Ishikawa (cell line): ENCODE measurements at regions not wholly inside any gene's neighbourhood (a gene's known extent, or its start where the extent isn't known, plus 50 kb on each side); places are given as distances from the start of the nearest gene placed in this dataset.

ENCODE experiments used
- CEBPB ChIP-seq: IDR thresholded peaks from 2 replicates; pipeline ENCODE4 v1.6.1; 2012
- CREB1 ChIP-seq: IDR thresholded peaks from 2 replicates; pipeline ENCODE4 v1.6.1; 2012; ENCODE audit warnings: low read depth
- EGR1 ChIP-seq: IDR thresholded peaks from 2 replicates; pipeline ENCODE4 v1.6.1; 2012
- EP300 ChIP-seq: IDR thresholded peaks from 2 replicates; pipeline ENCODE4 v1.6.1; 2012; ENCODE audit warnings: borderline replicate concordance
- FOXM1 ChIP-seq: IDR thresholded peaks from 2 replicates; pipeline ENCODE4 v1.6.1; 2012; ENCODE audit warnings: low read depth, borderline replicate concordance
- NFIC ChIP-seq: IDR thresholded peaks from 2 replicates; pipeline ENCODE4 v1.6.1; 2012
- RAD21 ChIP-seq: IDR thresholded peaks from 2 replicates; pipeline ENCODE4 v1.6.1; 2012; ENCODE audit warnings: low read depth
- TAF1 ChIP-seq: IDR thresholded peaks from 2 replicates; pipeline ENCODE4 v1.6.1; 2012; ENCODE audit warnings: low read depth, mild to moderate bottlenecking
- TCF12 ChIP-seq: IDR thresholded peaks from 2 replicates; pipeline ENCODE4 v1.6.1; 2012; ENCODE audit warnings: low read depth
- TEAD4 ChIP-seq: IDR thresholded peaks from 2 replicates; pipeline ENCODE4 v1.6.1; 2012
- YY1 ChIP-seq: IDR thresholded peaks from 2 replicates; pipeline ENCODE4 v1.6.1; 2012; ENCODE audit warnings: low read depth
- ZBTB7A ChIP-seq: IDR thresholded peaks from 2 replicates; pipeline ENCODE4 v1.6.1; 2012; ENCODE audit warnings: low read depth
- TF ChIP-seq, protein P1 (sequence below): IDR thresholded peaks from 2 replicates; pipeline ENCODE4 v1.6.1; 2012
- TF ChIP-seq, protein P2 (sequence below): IDR thresholded peaks from 2 replicates; pipeline ENCODE4 v1.6.1; 2012
- TF ChIP-seq, protein P3 (sequence below): IDR thresholded peaks from 2 replicates; pipeline ENCODE4 v1.6.1; 2012; ENCODE audit warnings: low read depth, mild to moderate bottlenecking

DNA sequence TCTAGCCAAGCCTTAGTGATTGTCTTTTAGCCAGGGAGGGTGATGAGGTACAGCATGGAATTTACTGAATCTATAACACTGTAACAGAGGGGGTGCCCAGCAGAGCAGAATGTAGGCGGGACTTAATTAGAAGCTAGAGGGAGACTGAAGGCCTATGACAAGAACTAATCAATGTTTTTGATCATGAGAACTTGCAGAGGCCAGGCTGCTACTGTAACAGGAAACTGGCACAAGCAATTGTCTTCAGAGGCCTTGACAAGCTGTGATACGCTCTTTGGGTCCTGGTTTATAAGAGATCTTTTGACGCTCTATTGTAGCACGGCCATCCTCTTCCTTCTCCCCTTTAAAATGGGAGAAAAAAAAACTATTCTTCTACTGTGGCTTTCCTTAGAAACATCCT is 1297.3 kb downstream of the JRKL start:
- TF ChIP-seq TEAD4 (no peak), TAF1 (no peak), CREB1 (no peak), FOXM1 (no peak), TCF12 (no peak), CEBPB (no peak), EP300 (no peak), NFIC (no peak), RAD21 (no peak)
- TF ChIP-seq, protein P1, sequence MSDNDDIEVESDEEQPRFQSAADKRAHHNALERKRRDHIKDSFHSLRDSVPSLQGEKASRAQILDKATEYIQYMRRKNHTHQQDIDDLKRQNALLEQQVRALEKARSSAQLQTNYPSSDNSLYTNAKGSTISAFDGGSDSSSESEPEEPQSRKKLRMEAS = no peak
- TF ChIP-seq, protein P2, sequence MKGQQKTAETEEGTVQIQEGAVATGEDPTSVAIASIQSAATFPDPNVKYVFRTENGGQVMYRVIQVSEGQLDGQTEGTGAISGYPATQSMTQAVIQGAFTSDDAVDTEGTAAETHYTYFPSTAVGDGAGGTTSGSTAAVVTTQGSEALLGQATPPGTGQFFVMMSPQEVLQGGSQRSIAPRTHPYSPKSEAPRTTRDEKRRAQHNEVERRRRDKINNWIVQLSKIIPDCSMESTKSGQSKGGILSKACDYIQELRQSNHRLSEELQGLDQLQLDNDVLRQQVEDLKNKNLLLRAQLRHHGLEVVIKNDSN = no peak

DNA sequence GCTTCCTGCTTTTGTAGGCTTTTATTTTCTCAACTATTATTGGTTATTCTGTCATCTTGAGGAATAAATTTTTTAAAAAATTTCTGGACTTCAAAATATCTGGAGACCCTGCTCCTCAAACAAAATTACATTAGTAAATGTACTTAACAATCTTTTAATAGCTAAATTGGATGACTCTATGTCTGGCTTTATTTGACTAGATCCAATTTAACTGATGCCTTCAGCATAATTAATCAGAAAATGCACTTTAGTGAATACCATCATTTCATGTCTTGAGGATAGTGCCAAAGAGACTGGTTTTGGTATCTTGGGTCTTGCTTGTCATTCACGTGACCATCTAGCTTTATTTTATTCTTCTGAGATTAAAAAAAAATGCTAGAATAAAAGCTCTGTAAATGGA is 1301.2 kb downstream of the JRKL start:
- TF ChIP-seq TCF12 (no peak), EGR1 (no peak), RAD21 (no peak), CEBPB (no peak), YY1 (no peak), TAF1 (no peak), FOXM1 (no peak), NFIC (no peak), EP300 (no peak), TEAD4 (no peak), ZBTB7A (no peak), CREB1 (no peak)
- TF ChIP-seq, protein P2 = no peak
- TF ChIP-seq, protein P1 = no peak
- TF ChIP-seq, protein P3, sequence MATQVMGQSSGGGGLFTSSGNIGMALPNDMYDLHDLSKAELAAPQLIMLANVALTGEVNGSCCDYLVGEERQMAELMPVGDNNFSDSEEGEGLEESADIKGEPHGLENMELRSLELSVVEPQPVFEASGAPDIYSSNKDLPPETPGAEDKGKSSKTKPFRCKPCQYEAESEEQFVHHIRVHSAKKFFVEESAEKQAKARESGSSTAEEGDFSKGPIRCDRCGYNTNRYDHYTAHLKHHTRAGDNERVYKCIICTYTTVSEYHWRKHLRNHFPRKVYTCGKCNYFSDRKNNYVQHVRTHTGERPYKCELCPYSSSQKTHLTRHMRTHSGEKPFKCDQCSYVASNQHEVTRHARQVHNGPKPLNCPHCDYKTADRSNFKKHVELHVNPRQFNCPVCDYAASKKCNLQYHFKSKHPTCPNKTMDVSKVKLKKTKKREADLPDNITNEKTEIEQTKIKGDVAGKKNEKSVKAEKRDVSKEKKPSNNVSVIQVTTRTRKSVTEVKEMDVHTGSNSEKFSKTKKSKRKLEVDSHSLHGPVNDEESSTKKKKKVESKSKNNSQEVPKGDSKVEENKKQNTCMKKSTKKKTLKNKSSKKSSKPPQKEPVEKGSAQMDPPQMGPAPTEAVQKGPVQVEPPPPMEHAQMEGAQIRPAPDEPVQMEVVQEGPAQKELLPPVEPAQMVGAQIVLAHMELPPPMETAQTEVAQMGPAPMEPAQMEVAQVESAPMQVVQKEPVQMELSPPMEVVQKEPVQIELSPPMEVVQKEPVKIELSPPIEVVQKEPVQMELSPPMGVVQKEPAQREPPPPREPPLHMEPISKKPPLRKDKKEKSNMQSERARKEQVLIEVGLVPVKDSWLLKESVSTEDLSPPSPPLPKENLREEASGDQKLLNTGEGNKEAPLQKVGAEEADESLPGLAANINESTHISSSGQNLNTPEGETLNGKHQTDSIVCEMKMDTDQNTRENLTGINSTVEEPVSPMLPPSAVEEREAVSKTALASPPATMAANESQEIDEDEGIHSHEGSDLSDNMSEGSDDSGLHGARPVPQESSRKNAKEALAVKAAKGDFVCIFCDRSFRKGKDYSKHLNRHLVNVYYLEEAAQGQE = no peak

DNA sequence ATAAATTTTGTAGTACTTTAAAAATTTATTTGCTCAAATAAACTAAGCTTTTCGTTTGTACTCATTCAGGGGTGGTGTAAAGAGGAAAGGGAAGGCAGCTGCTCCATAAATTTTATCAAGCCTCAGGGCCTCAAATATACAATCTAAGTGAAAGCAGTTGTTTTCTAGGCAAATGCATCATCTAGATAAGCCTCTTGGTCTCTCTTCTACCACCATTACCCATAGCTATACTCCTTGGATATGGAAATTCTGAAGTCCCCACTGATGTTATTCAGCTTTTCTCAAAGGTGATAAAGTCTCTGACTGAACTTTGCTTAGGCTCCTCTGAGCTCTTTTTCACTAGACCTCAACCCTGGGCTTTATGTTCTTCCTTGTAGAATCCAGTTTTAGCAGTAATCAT is 1313.1 kb downstream of the JRKL start:
- TF ChIP-seq EGR1 (no peak), TEAD4 (no peak), EP300 (no peak), NFIC (no peak), TAF1 (no peak), TCF12 (no peak), RAD21 (no peak), ZBTB7A (no peak), YY1 (no peak), FOXM1 (no peak), CREB1 (no peak), CEBPB (no peak)
- TF ChIP-seq, protein P2 = no peak
- TF ChIP-seq, protein P1 = no peak
- TF ChIP-seq, protein P3 = no peak

DNA sequence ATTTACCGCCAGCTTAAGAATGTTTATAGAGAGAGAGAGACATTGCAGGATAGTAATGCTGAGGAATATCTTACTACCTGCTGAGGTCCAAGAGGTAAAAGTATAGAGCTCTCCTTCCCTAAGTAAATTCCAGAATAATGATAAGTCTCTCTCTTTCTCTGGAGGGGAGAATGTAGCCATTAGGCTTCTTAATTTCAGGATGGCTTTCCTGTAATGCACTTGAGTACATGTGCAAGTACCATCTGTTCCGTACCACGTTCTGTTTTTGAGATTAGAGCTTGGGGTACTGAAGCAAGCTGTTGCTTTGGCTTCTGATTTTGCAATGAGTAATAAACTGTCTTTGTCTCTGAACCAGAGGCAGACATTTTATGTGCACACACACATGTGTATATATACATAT is 1314.0 kb downstream of the JRKL start:
- TF ChIP-seq NFIC = no peak
- TF ChIP-seq, protein P1 = no peak
- TF ChIP-seq, protein P2 = no peak
- no peak for TF ChIP-seq EGR1
- TF ChIP-seq ZBTB7A = no peak
- no peak for TF ChIP-seq TCF12
- TF ChIP-seq, protein P3 = no peak
- TF ChIP-seq TAF1 = no peak
- no peak for TF ChIP-seq EP300
- no peak for TF ChIP-seq TEAD4
- no peak for TF ChIP-seq CEBPB
- TF ChIP-seq FOXM1 = no peak
- no peak for TF ChIP-seq CREB1
- no peak for TF ChIP-seq YY1
- no peak for TF ChIP-seq RAD21
